Omental fat pad (tissue), 3 donors: ENCODE measurements at regions not wholly inside any gene's neighbourhood (a gene's known extent, or its start where the extent isn't known, plus 50 kb on each side); places are given as distances from the start of the nearest gene placed in this dataset.

Experiments used
- ATAC-seq: fragments of 150-250 bp; one replicate; pipeline ENCODE4 v1.9.1; 2016; ENCODE audit warnings: mild to moderate bottlenecking, moderate library complexity; ENCODE audit not compliant: low FRiP score
- DNase-seq: peaks from one replicate; pipeline ENCODE4 v3.0.0-alpha.2; 2019; ENCODE audit warnings: low spot score
- CTCF ChIP-seq, 3 donors: fragments of 450-650 bp; IDR thresholded peaks; one replicate each; pipeline ENCODE4 v1.5.1; 2016 to 2017; ENCODE audit warnings: antibody characterized with exemption in 3 of 3, mild to moderate bottlenecking in 3 of 3, moderate library complexity in 2 of 3

- no peak for TF ChIP-seq CTCF (IDR thresholded peaks at IDR 0.05)
- no peak for ATAC-seq
- no peak for DNase-seq
Observed at GRCh38 chr13:106699311-106699710, 131.4 kb upstream of the ARGLU1 start.

- no peak for DNase-seq
- ATAC-seq, result no peak
- TF ChIP-seq CTCF (IDR thresholded peaks at IDR 0.05), result no peak
Observed at GRCh38 chr13:106696719-106697118, 128.8 kb upstream of the ARGLU1 start.

- no peak for TF ChIP-seq CTCF (IDR thresholded peaks at IDR 0.05)
- ATAC-seq, result no peak
Observed at GRCh38 chr13:106696140-106696539, 128.2 kb upstream of the ARGLU1 start.

GRCh38 chr13:106695139-106695538, 127.2 kb upstream of the ARGLU1 start:
- ATAC-seq (peak; percentile 90), DNase-seq (no peak)
- no peak for TF ChIP-seq CTCF (IDR thresholded peaks at IDR 0.05)

More at GRCh38 chr13:106696140-106696539, 128.2 kb upstream of the ARGLU1 start:
- DNase-seq, result no peak

- DNase-seq, result no peak
- ATAC-seq, result no peak
- TF ChIP-seq CTCF (IDR thresholded peaks at IDR 0.05), result no peak
Observed at GRCh38 chr13:106691861-106692260, 123.9 kb upstream of the ARGLU1 start.

GRCh38 chr13:106691341-106691740, 123.4 kb upstream of the ARGLU1 start:
- DNase-seq (no peak), ATAC-seq (no peak)
- TF ChIP-seq CTCF (IDR thresholded peaks at IDR 0.05), result no peak

- TF ChIP-seq CTCF (IDR thresholded peaks at IDR 0.05), result no peak
- DNase-seq, result no peak
- peak; percentile 50 for ATAC-seq
Observed at GRCh38 chr13:106690779-106691178, 122.8 kb upstream of the ARGLU1 start.
